DMS114 treated with DMSO at 0.1 percent for 48 hours (cell line): ENCODE measurements at regions not wholly inside any gene's neighbourhood (a gene's known extent, or its start where the extent isn't known, plus 50 kb on each side); places are given as distances from the start of the nearest gene placed in this dataset.

Experiments
- DNase-seq: peaks from one replicate; lab custom pipeline; 2025; ENCODE audit not compliant: unreplicated experiment; lab: John Stamatoyannopoulos, UW

- DNase-seq, result no peak
These were observed 336.1 kb upstream of the ADAMTSL1 start for GRCh38 chr9:18137815-18138214.

GRCh38 chr9:18138656-18139055, 335.3 kb upstream of the ADAMTSL1 start:
- DNase-seq, result no peak

- DNase-seq, result no peak
These were observed 332.3 kb upstream of the ADAMTSL1 start for GRCh38 chr9:18141681-18142080.

GRCh38 chr9:18143073-18143745, 330.7 kb upstream of the ADAMTSL1 start:
- DNase-seq, result no peak

GRCh38 chr9:18146329-18146728, 327.6 kb upstream of the ADAMTSL1 start:
- DNase-seq, result no peak

GRCh38 chr9:18149471-18150011, 324.4 kb upstream of the ADAMTSL1 start:
- no peak for DNase-seq

- DNase-seq, result no peak
These were observed 319.3 kb upstream of the ADAMTSL1 start for GRCh38 chr9:18154661-18155060.

GRCh38 chr9:18159254-18159653, 314.7 kb upstream of the ADAMTSL1 start:
- DNase-seq, result no peak

GRCh38 chr9:18163146-18163545, 310.8 kb upstream of the ADAMTSL1 start:
- no peak for DNase-seq

GRCh38 chr9:18167733-18168132, 306.2 kb upstream of the ADAMTSL1 start:
- no peak for DNase-seq

- DNase-seq, result no peak
These were observed 300.0 kb upstream of the ADAMTSL1 start for GRCh38 chr9:18173923-18174322.

- no peak for DNase-seq
These were observed 291.3 kb upstream of the ADAMTSL1 start for GRCh38 chr9:18182636-18183035.

- DNase-seq, result no peak
These were observed 290.0 kb upstream of the ADAMTSL1 start for GRCh38 chr9:18183974-18184373.

GRCh38 chr9:18184401-18184800, 289.6 kb upstream of the ADAMTSL1 start:
- no peak for DNase-seq

- DNase-seq, result no peak
These were observed 288.8 kb upstream of the ADAMTSL1 start for GRCh38 chr9:18185196-18185595.

GRCh38 chr9:18188971-18189370, 285.0 kb upstream of the ADAMTSL1 start:
- no peak for DNase-seq

GRCh38 chr9:18189871-18190670, 283.9 kb upstream of the ADAMTSL1 start:
- DNase-seq, result no peak

- DNase-seq, result no peak
These were observed 283.1 kb upstream of the ADAMTSL1 start for GRCh38 chr9:18190671-18191374.

GRCh38 chr9:18194316-18194715, 279.6 kb upstream of the ADAMTSL1 start:
- no peak for DNase-seq

- DNase-seq, result no peak
These were observed 278.7 kb upstream of the ADAMTSL1 start for GRCh38 chr9:18195223-18195622.

- no peak for DNase-seq
These were observed 271.0 kb upstream of the ADAMTSL1 start for GRCh38 chr9:18202924-18203323.

- DNase-seq, result no peak
These were observed 266.2 kb upstream of the ADAMTSL1 start for GRCh38 chr9:18207735-18208134.
